ENCODE measurements at regions not wholly inside any gene's neighbourhood (a gene's known extent, or its start where the extent isn't known, plus 50 kb on each side); places are given as distances from the start of the nearest gene placed in this dataset.

- H3K79me2 ChIP-seq (replicated peaks; ENCODE audit: insufficient read depth) = no peaks in the 10 kb centered on the region
These were observed 50.7 kb upstream of the KCNE2 start for GRCh38 chr21:34313116-34313515.

More at GRCh38 chr21:34313116-34313515, 50.7 kb upstream of the KCNE2 start:
- Mint-ChIP-seq H3K9me3 (no peaks in the 10 kb centered on the region; the same call in 2 of the 3 replicates), H3K36me3 (ENCODE audit: low read depth) (no peaks in the 10 kb centered on the region), H3K4me1 (no peaks in the 10 kb centered on the region; the same call in 1 of the 3 replicates), H3K4me3 (no peak overlapping the region), H3K27ac (no peak overlapping the region), H3K27me3 (ENCODE audit: insufficient read depth, low read depth, poor library complexity) (no peaks in the 10 kb centered on the region)
- H2AFZ ChIP-seq = no peak overlapping the region
- no peaks in the 10 kb centered on the region for H4K20me1 ChIP-seq (replicated peaks; ENCODE audit: insufficient read depth)
- no peaks in the 10 kb centered on the region for H3K27me3 ChIP-seq (ENCODE audit: insufficient read depth)
- H3K4me2 ChIP-seq = 0 out of 2 replicates have a peak overlapping the region, but pooled peaks have one; percentile 43
- no peak for DNase-seq (ENCODE audit: low spot score)
- TF ChIP-seq ZNF462 (CRISPR knock-in tag; IDR thresholded peaks at IDR 0.05) = no peak
- TF ChIP-seq JUNB (IDR thresholded peaks at IDR 0.05; ENCODE audit: unreplicated experiment) = no peak
- no peak for TF ChIP-seq NANOG (IDR thresholded peaks at IDR 0.05; ENCODE audit: borderline replicate concordance)
- TF ChIP-seq STAT1 (IDR thresholded peaks at IDR 0.05; ENCODE audit: unreplicated experiment) = no peak
- no peak for TF ChIP-seq EZH2 (IDR thresholded peaks at IDR 0.05; ENCODE audit: low read depth, unreplicated experiment)
- no peak for TF ChIP-seq ZNF114 (CRISPR knock-in tag; IDR thresholded peaks at IDR 0.05)
- TF ChIP-seq CREB1 (CRISPR knock-in tag; IDR thresholded peaks at IDR 0.05; ENCODE audit: low read depth) = no peak
- TF ChIP-seq CTCF (conservative IDR thresholded peaks at IDR 0.05; ENCODE audit: low read depth in 2 of 2) = no peak
- TF ChIP-seq ETS1 (IDR thresholded peaks at IDR 0.05) = no peak
- no peak for TF ChIP-seq ZNF331 (CRISPR knock-in tag; IDR thresholded peaks at IDR 0.05; ENCODE audit: low read depth)
- no peak for TF ChIP-seq REST (IDR thresholded peaks at IDR 0.05; ENCODE audit: unreplicated experiment)
- TF ChIP-seq POLR2AphosphoS5 (IDR thresholded peaks at IDR 0.05; ENCODE audit: low read depth) = no peak
- TF ChIP-seq EZH2phosphoT487 (IDR thresholded peaks at IDR 0.05; ENCODE audit: unreplicated experiment) = no peak
- H3K9me2 ChIP-seq (ENCODE audit: insufficient read depth) = peaks cover 12% of the 10 kb centered on the region
- no peak for ATAC-seq
- no peak overlapping the region for H3K27ac ChIP-seq (ENCODE audit: low read depth)
- no peak overlapping the region for H3K4me3 ChIP-seq
- no peaks in the 10 kb centered on the region; the same call in 1 of the 2 replicates for H3K4me1 ChIP-seq (ENCODE audit: insufficient read depth)
- no peaks in the 10 kb centered on the region for H3K36me3 ChIP-seq (ENCODE audit: insufficient read depth)
- H3F3A ChIP-seq (replicated peaks; ENCODE audit: low read depth) = no peaks in the 10 kb centered on the region

Measured in GM23338 (cell line).